GM12872 (cell line): ENCODE measurements at regions not wholly inside any gene's neighbourhood (a gene's known extent, or its start where the extent isn't known, plus 50 kb on each side); places are given as distances from the start of the nearest gene placed in this dataset.

Experiments
- CTCF ChIP-seq: IDR thresholded peaks from 3 replicates; pipeline ENCODE4 v1.5.1; 2011; ENCODE audit warnings: low read depth, mild to moderate bottlenecking, low read length, moderate library complexity; ENCODE audit not compliant: insufficient read depth

GRCh38 chr10:8304861-8305260, 250.4 kb downstream of the GATA3 start:
- TF ChIP-seq CTCF, result no peak

- TF ChIP-seq CTCF, result no peak
These were observed 251.6 kb downstream of the GATA3 start for GRCh38 chr10:8305876-8306652.

GRCh38 chr10:8306685-8307364, 252.3 kb downstream of the GATA3 start:
- no peak for TF ChIP-seq CTCF

- TF ChIP-seq CTCF, result no peak
These were observed 256.4 kb downstream of the GATA3 start for GRCh38 chr10:8310930-8311329.

- TF ChIP-seq CTCF, result no peak
These were observed 257.1 kb downstream of the GATA3 start for GRCh38 chr10:8311526-8312070.

- TF ChIP-seq CTCF, result no peak
These were observed 257.6 kb downstream of the GATA3 start for GRCh38 chr10:8312079-8312478.

GRCh38 chr10:8312781-8313180, 258.3 kb downstream of the GATA3 start:
- no peak for TF ChIP-seq CTCF
